GM21447 (cell line): ENCODE measurements at regions not wholly inside any gene's neighbourhood (a gene's known extent, or its start where the extent isn't known, plus 50 kb on each side); places are given as distances from the start of the nearest gene placed in this dataset.
"Not testable (repeated sequence)": the region's sequence is repeated elsewhere in the genome, so short reads cannot be mapped to it uniquely, and the experiment has no call there.

Experiments used
- ATAC-seq: cut with Tn5 transposase; IDR thresholded peaks from one replicate; pipeline ENCODE4 v1.9.1; 2021; ENCODE audit not compliant: unreplicated experiment

DNA sequence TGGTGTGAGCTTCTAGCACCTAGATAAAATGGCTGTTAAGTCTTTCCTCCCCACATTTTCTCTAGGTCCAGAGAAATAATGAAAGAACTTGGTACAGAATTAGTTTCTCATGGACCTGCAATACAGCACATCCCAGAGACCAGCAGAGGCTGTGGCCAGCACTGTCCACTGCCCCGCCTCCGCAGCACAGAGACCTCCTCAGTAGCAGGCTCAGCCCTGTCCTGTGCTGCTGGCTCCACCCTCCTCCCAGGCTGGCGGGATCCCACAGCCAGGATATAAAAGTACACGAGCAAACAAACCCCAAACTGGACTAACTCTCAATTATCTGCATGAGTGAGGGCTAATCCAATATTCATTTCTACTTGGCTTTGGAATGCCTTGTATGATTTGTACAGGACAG is 401.5 kb downstream of the RPS6KC1 start:
- no peak for ATAC-seq

DNA sequence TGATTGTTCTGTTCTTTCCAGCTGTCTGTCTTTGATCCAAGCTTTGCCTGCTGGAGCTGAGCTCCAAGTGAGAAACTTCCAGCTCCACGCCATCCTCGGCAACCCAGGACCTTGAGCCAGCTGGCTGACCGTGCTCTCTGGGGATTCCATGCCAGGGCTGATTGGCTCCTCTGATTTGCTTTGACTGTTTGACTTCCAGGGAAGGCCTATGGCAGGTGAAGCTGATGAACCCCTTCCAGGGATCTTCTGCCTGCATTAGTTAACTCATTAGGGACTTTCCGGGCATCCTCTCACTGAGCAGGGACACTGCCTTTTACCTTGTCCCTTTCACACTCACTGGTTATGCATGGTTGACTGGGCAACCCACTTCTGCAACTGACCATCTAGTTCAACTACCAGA is 406.1 kb downstream of the RPS6KC1 start:
- ATAC-seq, result no peak

DNA sequence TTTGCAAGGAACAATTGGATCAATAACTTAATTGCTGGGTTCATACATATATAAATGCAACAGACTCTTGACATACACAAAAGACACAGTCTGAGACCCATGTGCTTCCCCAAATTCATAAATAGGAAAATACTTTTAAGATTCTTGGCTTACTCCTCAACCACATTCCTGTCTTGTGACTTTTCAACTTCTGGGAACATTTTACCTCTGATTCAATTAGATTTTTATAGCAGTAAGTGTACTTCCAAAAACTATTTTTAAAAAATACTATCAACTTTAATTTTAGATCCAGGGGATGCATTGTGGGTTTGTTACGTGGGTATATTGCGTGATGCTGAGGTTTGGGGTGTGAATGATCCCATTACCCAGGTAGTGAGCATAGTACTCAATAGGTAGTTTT is 406.7 kb downstream of the RPS6KC1 start:
- no peak for ATAC-seq

DNA sequence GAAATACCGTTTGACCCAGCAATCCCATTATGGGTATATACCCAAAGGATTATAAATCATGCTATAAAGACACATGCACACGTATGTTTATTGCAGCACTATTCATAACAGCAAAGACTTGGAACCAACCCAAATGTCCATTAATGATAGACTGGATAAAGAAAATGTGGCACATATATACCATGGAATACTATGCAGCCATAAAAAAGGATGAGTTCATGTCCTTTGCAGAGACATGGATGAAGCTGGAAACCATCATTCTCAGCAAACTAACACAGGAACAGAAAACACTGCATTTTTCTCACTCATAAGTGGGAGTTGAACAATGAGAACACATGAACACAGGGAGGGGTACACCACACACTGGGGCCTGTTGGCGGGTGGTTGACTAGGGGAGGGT is 411.3 kb downstream of the RPS6KC1 start:
- ATAC-seq, result not testable (repeated sequence)

DNA sequence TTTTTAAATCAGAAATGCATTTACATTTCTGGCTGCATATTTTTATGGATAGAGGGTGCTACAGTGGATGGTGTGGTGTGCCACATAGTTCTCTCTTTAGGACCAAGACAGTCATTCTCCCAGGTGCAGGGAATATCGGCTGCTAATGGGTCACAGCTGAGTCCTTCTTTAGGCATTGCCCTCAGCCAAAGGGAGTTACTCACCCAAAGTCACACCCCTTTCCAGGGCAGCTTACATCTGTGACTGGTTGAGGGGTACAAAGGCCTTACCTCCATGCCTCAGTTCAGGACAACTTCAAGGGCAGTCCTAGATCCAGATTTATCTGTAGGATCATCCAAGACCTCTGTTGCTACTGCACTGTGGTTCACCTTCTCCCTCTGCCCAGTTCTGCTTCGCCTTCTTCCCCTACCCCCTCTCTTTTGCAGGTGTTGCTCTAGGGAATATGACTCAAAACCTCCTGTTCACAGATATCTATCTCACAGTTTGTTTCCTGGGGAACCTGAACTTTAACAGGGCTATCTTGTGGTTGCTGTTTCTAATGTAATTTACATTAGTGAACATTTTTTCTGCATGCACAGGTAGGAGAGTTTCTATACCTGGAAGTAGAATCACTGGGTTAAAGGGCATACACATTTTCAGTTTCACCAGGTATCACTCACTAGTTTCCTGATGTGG is 413.9 kb downstream of the RPS6KC1 start:
- no peak for ATAC-seq

DNA sequence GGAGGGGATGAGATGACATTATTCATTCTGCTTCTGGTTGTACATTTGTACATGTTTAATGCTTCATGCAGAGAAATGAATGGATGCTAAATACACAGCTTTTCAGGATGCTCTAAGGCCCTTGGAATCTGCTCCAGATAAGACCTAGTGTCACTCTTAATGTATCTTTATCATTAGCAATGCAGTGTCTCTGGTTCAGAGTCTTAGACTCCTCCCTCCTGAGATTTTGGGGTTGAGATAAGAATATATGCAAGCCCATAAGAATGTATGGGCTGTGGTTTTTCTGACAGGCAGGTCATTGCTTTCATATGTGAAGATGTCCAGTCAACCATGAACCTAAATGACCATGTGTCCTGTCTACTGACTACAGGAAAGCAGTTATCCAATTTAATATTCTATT is 415.5 kb downstream of the RPS6KC1 start:
- no peak for ATAC-seq

DNA sequence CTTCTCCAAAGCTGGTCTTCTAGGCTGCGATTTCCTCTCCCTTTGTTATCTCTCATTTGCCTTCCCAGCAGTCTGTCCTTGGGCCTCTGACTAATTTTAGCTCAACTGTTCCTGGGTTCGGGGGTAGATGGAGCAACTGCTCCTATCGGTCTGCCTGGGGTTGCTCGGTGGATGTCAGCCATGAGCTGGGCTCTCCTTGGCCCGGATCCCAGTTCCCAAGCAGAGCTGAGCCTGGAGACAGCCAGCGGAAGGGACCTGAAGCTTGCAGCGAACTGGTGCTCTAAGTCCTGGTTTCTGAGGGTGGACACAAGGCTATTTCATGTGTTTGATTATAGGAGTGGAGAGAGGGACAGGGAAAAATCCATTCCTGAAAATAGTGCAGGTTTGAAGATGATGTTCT is 423.0 kb downstream of the RPS6KC1 start:
- no peak for ATAC-seq

DNA sequence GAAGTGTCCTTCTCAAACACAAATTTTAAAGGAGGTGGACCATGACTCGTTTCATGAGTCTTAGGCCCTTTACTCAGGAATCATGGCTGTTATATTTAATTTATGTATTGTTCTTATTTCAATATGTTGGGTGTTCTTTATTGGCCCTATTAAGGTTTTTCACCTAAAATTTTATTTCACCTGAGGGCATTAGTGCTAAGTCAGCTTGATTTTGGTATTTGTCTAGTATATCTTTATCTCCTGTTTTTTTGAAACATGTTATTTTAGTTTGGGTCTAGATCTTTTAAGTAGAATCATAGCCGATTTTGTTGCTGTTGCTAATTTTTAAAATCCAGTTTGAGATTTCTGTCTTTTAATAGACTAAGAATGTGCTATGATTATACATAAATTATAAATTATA is 430.4 kb downstream of the RPS6KC1 start:
- no peak for ATAC-seq

DNA sequence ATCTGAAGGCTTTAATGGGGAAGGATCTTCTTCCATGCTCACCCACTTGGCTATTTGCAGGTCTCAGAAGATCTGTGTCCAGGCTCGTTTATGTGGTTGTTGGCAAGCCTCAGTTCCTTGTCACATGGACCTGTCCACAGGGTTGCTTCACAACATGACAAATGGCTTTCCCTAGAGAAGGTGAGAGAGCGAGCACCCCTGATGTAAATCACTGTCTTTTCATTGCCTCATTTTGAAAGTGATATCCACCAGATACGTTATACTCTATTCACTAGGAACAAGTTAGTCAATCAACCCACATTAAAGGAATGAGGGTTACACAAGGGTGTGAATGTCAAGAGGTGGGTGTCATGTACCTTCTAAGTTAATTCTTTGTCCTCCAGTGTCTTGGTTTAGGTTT is 433.3 kb downstream of the RPS6KC1 start:
- ATAC-seq, result no peak

DNA sequence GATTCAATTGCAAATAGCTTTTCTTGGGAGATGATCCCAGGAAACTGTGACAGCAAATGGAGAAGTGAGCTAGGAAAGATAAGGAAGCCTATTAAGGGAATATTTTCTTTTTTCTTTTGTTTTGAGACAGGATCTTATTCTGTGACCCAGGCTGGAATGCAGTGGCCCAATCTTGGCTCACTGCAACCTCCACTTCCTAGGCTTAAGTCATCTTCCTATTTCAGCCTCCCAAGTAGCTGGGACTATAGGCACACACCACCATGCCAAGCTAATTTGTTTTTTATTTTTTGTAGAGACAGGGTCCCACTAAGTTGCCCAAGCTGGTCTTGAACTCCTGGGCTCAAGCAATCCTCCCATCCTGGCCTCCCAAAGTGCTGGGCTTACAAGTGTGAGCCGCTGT is 433.7 kb downstream of the RPS6KC1 start:
- no peak for ATAC-seq

DNA sequence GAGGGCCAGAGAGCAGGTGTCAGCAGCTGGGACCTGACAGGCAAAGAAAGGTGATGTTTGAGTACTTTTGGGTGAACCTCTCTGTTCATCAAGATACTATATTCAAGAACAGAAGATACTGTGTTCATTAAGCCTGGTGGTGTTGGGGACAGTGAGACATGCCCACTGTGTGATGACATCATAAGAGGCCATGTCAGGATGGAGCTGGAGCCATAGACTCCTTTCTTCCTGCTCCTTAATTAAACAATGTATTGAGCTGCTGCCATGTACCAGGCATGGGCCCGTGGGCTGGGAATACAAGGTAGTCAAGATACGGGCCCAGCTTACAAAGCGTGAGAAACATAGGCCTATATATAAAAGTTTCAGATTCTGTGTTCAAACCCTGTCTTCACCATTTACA is 435.4 kb downstream of the RPS6KC1 start:
- ATAC-seq, result no peak

DNA sequence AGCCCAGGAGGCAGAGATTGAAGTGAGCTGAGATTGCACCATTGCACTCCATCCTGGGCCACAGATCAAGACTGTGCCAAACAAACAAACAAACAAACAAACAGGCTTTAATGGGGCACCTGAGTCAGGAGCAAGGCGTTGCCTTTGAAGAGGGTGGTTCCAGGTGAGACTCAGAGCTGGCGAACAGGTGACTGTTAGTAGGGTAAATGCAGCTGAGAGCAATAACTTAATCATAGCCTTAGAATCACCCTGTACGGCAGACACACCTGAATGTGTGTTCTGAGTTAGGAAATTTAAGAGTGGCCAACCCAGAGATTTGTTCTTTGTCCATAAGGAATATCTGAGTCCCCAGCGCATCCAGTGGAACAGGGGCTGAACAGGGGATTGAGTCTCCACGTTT is 440.4 kb downstream of the RPS6KC1 start:
- no peak for ATAC-seq

DNA sequence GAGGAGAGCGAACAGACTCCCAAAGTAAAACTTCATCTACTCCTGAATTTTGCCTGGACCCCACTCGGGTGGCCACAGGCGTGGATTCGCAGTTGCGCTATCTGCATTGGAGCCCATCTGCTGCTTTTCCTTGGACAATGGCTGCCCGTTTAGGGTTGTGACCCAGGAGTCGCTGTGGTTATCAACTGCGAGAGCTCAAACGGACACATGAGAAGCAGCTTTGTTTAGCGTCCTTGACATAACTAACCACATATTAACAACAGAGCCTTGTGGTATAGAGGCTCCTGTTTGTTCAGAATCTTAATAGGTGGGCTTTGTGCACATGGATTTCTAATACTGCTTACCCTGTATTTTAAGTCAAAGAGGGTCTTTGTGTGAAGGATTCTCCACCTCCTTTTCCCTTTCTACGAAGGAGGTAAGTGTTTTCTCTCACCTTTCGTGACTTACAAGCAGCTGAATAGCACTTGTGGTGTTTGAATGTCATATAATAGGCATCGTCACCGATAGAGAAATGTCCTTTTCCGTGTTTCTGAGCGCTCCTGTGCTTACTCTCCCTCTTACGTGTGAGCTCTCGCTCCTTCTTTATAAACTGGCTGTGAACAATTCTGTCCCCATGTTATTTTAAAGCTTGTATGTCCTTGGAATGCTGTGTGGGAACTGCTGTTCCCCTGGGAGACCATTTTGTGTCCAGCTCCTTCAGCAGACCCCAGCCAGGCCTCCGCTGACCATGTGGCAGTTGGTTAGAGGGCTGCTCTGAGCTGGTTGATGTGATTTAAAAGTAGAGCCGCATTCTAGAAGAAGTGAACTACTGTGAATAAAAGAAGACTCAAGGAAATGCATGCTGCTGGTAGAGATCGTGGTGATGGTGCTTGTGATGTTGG is 441.4 kb downstream of the RPS6KC1 start:
- ATAC-seq, result no peak

DNA sequence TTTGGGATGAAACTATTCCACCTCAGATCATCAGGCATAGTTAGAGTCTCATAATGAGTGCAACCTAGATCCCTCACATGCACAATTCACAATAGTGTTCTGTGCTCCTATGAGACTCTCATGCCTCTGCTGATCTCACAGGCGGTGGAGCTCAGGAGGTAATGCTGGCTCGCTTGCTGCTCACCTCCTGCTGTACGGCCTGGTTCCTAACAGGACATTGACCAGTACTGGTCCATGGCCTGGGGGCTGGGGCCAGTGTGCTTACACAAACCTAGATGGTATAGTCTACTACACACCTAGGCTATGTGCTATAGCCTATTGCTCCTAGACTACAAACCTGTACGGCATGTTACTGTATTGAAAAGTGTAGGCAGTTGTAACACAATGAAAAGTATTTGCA is 448.4 kb downstream of the RPS6KC1 start:
- ATAC-seq, result no peak

DNA sequence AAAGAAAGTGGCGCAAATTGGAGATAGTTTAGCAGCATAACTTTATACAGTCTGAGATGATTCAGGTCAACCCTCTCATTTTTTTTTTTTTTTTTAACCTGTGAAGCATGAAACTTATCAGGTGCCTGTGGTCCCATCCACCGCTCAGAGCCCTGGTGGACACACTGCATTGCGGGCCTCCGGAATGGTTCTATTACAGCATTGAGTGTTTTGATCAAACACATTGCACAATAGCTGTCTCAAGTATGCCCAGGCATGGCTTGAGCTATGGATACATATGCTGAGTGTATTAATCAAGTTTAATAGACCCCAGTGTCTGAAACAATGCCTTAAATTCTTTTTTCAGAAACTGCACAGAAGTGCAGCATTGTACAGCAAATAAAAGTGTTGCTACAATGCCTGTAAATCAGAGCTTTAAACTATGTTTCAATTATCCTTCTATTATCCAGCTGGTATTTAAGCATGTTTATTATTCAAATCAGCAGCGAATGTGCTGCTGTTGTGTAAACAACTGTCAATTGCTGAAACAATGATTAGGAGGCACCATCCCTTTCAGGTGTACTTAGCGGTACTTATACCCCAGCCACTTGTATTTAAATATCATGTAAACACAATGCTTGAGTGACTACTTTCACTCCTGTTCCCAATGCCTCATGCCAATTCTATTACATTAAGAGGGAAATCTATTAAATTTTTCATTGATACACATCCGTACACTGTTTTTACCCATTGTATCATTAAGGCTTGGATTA is 456.6 kb downstream of the RPS6KC1 start:
- no peak for ATAC-seq

DNA sequence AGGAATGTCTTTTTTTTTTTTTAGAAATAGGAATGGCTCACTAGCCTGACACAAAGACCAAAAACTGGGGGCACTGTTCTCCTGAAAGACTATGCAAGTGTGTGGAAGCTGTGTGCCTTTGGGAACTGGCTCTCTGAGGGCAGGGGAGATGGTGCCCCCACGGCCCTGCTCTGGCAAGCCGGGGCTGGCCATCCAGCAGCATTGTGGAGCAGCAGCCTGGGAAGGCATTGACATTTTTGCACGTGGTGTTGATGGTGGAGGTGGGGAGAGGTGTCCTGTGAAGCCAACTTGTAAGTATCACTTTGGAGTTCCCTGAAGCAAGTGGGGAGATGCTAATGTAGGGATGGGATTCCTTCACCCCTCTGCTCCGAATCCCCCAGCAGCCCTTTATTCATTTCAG is 460.1 kb downstream of the RPS6KC1 start:
- no peak for ATAC-seq

DNA sequence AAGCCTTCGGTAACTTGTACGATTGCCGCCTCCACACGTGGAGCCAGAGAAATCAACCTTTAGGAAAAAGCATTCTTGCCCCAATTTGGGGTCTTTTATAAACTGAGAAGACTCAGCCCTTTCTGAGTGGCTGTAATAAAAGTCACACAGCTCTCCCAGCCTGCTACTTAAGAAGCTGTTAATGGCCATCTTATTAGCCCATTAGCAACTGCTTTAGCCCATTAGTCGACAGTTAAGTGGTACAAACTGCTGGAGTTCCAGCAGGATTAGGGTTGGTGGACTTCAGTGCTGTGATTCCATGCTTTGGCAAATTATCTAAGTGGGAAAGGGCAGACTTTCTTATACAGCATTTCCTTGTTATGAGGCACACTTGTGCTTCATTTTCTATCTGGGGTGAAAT is 461.3 kb downstream of the RPS6KC1 start:
- no peak for ATAC-seq

DNA sequence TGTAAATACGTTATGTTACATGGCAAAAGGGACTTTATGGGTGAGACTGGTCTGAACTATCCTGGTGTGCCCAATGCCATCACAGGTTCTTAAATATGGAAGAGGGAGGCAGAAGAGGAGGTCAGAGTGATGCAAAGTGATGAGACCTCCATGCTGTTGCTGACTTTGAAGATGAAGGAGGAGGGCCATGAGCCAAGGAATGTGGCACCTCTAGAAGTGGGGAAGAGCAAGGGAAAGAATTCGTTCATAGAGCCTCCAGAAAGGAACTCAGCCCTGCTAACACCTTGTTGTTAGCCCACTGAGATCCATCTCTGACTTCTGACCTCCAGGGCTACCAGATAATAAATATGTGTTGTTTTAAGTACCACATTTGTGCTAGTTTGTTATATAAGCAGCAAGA is 462.0 kb downstream of the RPS6KC1 start:
- ATAC-seq, result no peak

DNA sequence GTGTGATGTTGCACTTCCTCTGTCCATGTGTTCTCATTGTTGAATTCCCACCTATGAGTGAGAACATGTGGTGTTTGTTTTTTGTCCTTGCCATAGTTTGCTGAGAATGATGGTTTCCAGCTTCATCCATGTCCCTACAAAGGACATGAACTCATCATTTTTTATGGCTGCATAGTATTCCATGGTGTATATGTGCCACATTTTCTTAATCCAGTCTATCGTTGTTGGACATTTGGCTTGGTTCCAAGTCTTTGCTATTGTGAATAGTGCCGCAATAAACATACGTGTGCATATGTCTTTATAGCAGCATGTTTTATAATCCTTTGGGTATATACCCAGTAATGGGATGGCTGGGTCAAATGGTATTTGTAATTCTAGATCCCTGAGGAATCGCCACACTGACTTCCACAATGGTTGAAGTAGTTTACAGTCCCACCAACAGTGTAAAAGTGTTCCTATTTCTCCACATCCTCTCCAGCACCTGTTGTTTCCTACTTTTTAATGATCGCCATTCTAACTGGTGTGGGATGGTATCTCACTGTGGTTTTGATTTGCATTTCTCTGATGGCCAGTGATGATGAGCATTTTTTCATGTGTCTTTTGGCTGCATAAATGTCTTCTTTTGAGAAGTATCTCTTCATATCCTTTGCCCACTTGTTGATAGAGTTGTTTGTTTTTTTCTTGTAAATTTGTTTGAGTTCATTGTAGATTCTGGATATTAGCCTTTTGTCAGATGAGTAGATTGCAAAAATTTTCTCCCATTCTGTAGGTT is 463.6 kb downstream of the RPS6KC1 start:
- not testable (repeated sequence) for ATAC-seq

DNA sequence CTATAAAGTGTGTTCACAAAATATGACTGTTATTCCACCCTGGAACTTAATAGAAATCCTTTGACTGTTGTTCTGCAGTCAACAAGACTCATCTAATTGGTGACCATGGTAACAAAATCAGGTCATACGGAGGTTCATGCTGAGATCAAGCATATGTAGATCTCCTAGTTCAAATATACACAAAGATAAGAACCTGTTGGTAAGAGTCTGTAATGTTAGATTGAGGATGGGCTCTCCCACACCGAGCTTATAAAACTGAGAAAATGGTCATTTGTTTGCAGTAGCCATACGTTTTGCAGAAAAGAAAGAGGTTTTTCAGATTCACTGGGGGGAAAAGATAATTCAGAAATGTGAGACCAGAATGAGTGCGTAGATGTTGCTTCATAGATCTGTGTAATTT is 468.1 kb downstream of the RPS6KC1 start:
- no peak for ATAC-seq

DNA sequence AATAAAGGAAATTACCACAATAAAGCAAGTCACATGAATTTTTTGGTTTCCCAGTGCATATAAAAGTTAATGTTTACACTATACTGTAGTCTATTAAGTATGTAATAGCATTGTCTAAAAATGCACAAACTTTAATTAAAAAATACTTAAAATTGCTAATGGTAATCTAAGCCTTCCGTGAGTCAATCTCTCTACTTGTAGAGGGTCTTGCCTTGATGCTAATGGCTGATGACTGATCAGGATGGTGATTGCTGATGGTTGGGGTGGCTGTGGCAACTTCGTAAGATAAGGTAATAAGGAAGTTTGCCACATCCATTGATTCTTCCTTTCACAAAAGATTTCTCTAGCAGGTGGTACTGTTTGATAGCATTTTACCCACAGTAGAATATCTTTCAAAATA is 466.6 kb upstream of the PROX1 start:
- ATAC-seq, result no peak
